ENCODE measurements at regions not wholly inside any gene's neighbourhood (a gene's known extent, or its start where the extent isn't known, plus 50 kb on each side); places are given as distances from the start of the nearest gene placed in this dataset.
A peak's percentile ranks its signal among the peaks of the same experiment; 100 is the strongest.

- DNase-seq: peak; percentile 31
Measured at GRCh38 chr17:12388226-12388625, 277.5 kb upstream of the MYOCD start.

GRCh38 chr17:12389421-12389820 lies 276.3 kb upstream of the MYOCD start:
- DNase-seq: no peak

DNA sequence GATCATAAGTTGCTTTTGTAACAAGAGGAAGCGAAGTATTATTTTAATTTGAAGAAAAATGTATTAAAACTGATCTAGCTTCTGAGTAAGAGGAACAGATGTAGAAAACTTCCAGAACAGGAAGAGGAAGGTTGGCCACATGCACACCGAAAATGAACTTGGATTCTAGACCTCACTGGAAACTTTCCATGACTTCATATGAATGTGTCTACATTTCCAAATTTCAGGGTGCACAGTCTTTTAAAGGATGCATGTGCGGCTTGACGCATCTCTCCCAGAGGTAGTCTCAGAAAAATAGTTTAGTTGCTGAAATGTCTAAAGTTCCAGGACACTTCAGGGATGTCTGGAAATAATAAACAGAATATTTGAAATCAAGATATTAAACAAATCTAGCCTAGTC lies 275.1 kb upstream of the MYOCD start:
- no peak for DNase-seq

- DNase-seq: no peak
Measured at GRCh38 chr17:12391468-12391867, 274.2 kb upstream of the MYOCD start.

- no peak for DNase-seq
Measured at GRCh38 chr17:12395733-12396354, 269.8 kb upstream of the MYOCD start.

- DNase-seq: no peak
Measured at GRCh38 chr17:12398441-12399051, 267.1 kb upstream of the MYOCD start.

- no peak for DNase-seq
Measured at GRCh38 chr17:12402963-12403622, 262.6 kb upstream of the MYOCD start.

- no peak for DNase-seq
Measured at GRCh38 chr17:12403881-12404398, 261.8 kb upstream of the MYOCD start.

DNA sequence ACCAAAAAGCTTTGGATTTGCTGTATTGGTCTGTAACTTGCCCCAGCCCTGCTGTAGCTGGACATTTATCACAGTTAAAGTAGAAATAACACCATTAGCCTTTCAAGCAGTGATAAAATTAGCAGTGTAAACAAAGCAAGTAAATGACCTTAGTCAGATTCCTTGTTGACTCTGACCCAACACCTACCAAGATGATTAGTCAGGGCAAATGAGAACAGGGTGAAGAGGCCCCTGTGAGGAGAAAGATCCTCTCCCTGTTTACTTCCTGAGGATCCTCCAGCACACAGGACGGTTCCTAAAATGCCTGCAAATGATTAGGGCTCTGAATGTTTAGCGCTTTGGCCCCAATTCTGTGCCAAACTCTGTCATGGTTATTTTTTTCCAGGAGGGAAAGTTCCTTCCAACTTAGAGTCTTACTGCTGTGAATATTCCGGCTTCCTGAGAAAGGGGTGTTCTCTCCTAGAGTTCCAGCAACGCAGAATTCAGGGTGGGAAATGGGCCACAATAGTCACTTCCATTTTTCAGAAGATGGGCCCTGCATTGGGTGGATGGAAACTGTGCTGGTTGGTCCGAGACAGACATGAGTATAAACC lies 259.0 kb upstream of the MYOCD start:
- DNase-seq: no peak

- DNase-seq: no peak
Measured at GRCh38 chr17:12407495-12408252, 258.0 kb upstream of the MYOCD start.

DNA sequence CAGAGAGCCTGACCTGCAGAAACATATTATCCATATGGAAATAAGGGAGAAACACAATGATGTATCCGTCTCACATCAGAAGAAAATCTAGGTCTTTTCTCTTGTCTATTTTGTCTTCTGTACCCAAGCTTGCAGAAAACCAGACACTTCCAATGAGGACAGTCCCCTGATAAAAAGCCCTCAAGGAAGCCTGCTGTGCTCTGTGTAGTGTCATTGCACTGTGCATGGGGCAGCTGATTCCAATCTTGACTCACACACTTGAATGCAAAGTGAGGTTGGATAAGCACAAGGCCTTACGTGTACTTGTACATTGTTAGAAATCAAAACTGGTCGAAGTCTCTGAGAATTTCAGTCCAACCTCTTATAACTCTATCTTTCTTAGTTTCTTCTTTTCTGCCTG lies 256.6 kb upstream of the MYOCD start:
- no peak for DNase-seq

GRCh38 chr17:12410717-12411116 lies 255.0 kb upstream of the MYOCD start:
- no peak for DNase-seq

DNA sequence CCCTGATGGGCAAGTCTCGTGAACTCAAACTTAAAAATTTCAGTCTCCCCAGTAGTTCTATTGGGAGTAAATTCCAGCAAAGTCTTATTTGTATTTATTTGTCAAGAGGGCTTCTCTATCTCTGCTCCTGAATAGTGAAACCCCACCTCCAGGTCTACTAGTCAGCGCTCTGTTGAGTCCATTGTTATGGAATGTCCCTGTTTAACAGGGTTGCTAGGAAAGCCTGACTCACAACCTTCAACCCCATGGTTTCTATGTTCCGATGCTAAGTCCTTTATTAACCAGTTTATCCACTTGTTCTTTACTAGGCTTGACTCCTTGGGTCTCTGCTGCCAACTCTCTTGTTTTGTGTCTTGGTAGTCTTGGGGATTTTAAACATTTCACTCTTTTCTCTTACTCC lies 250.7 kb upstream of the MYOCD start:
- no peak for DNase-seq

GRCh38 chr17:12421077-12421476 lies 244.6 kb upstream of the MYOCD start:
- DNase-seq: no peak

DNA sequence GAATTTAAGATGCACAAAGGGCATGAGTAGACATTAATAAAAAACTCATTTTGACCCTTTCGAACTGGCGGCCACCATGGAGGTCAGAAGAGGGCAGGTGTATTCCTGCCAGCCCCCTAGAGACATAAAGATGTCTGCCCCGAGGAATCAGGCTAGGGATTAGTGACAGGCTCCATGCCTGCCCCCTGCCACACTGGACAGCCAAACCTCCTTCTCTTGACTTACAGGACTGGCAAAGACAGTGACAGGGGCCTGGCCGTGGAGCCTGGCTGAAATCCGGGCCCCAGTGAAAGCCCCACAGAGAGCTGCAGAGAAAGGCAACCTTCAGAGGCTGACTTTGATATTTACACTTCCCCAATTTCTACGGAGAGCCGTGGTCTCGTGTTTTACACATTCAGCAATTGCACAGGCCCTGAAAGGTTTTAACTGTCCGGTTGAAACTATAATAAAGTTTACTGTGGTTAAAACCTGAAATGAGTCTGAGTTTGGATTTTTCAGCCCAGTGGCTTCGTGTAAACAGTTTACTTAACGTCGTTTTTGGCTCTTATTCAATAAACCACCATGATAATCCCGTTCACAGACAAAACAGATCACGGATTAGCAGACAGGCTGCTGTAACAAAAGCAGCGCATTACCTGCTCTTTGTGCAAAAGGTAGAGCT lies 243.9 kb upstream of the MYOCD start:
- DNase-seq: no peak

DNA sequence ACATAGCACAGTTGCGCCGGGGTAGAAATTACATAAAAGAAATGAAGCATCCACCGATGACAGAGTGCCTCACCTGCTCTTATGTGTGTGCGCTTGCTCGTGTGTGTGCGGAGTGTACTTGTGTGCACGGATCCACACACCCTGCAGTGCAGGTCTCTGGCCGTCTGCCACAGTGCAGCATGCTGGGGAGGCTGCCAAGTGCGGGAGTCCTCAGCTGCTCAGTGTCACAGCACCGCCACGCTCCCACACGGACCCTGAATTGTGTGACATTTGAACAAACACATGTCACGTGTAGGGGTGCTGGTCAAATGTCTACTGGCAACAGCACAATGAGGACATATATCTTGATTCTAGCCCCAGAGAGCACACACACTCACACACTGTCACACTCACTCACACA lies 243.0 kb upstream of the MYOCD start:
- no peak for DNase-seq

GRCh38 chr17:12423337-12423736 lies 242.4 kb upstream of the MYOCD start:
- DNase-seq: no peak

GRCh38 chr17:12429116-12429515 lies 236.6 kb upstream of the MYOCD start:
- DNase-seq: no peak

DNA sequence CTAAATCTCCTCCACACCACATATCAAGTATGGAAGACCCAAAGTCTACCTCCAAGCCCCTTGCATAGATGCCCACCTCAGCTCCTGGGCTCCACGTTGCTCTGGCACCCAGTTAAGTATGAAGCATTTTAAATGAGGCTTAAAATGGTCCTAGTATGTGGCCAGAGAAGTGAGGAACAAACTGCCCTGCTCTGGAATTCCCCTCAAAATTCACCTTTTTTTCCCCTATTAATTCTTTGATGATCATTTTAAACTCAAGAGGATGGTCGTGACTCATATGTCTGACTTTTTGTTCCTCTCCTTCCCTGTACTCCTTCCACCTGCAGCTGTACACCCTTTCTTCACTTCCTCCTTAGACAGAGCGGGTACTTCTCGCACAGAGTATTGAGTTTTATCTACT lies 234.5 kb upstream of the MYOCD start:
- no peak for DNase-seq

DNA sequence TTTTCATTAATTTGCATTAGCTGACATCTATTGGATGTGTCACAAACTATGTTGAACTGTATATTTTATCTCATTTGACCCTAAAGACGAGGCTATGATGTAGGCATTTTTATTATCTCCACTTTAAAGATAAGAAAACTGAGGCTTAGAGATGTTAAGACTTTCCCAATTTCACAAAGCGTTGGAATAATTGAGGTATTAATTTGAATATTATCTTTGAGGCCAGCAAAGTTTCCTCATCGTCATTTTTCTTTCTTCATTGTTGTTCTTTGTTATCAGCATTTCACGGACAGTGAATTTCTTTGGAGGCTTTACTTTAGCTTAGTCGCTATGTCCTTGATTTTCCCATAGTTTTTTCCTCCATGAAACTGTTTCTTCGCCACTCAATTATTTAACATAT lies 227.5 kb upstream of the MYOCD start:
- DNase-seq: no peak

DNA sequence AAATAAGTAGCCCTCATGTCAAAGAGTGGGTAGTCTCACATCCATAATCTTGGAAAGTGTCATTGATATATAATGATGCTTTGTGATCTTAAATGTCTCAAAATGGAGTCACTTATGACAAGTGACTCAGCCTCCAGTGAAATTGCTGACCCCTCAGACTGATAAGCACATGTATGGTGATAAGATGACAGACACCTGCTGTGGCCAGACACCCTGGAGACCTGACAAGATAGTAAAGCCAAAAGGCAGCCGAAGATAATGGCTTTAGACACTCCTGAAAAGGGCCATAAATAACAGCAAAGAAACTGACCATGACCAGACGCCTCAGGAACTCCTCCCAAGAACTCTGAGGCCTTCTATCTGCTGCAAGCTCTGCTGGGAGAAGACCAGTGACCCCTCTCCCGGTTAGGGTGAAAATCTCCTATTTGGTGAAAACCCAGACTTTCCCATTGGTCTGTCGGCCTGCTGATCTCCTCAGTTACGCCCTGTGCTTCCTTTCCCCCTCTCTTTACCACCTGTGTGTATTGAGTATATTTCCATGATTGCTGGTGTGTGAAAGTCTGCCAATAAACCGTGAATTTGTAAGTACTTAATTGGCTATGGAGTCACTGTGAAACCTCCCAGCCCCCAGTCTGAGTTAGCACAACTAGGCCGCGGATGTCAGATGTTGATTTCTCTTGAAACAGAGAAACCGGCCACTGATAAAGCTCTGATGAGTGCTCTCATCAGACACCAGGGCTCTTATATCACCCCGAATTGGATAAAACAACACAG lies 226.7 kb upstream of the MYOCD start:
- DNase-seq: no peak

DNA sequence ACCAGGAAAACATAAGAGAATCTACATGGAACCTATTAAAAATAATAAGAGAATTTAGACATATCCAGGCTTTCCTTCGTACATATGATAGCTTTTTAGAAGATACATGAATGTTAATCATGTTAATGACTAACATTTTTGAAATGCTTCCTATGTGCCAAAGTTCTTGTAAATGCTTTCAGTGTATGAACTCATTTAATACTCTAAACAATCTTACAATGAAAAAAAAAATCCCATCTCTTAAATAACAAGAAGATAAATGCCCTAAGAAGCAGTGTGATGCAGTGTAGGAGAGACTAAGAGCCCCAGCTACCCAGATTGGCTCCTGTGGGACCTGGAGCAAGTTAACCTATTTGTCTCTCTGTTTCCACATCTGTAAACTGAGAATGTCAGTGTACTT lies 220.4 kb upstream of the MYOCD start:
- DNase-seq: no peak

Data from femur (tissue), 1 donor.